TTC549 (cell line): ENCODE measurements at regions not wholly inside any gene's neighbourhood (a gene's known extent, or its start where the extent isn't known, plus 50 kb on each side); places are given as distances from the start of the nearest gene placed in this dataset.

Source experiments
- FAIRE-seq: peaks from 2 replicates; lab custom pipeline; 2012; peaks lifted over from hg19 to GRCh38; lab: Jason Lieb, UNC

- FAIRE-seq = no peak
Measured at GRCh38 chr7:46195934-46196333, 274.9 kb upstream of the IGFBP3 start.

- FAIRE-seq = no peak
Measured at GRCh38 chr7:46192271-46192670, 271.2 kb upstream of the IGFBP3 start.

- no peak for FAIRE-seq
Measured at GRCh38 chr7:46191776-46192175, 270.7 kb upstream of the IGFBP3 start.

GRCh38 chr7:46191296-46191695 lies 270.2 kb upstream of the IGFBP3 start:
- FAIRE-seq = no peak

- FAIRE-seq = no peak
Measured at GRCh38 chr7:46189255-46189790, 268.3 kb upstream of the IGFBP3 start.

GRCh38 chr7:46186131-46186530 lies 265.1 kb upstream of the IGFBP3 start:
- no peak for FAIRE-seq

- no peak for FAIRE-seq
Measured at GRCh38 chr7:46179061-46179610, 258.1 kb upstream of the IGFBP3 start.

- no peak for FAIRE-seq
Measured at GRCh38 chr7:46178661-46179060, 257.6 kb upstream of the IGFBP3 start.

GRCh38 chr7:46177821-46178220 lies 256.7 kb upstream of the IGFBP3 start:
- no peak for FAIRE-seq

- no peak for FAIRE-seq
Measured at GRCh38 chr7:46175221-46175620, 254.1 kb upstream of the IGFBP3 start.

GRCh38 chr7:46174196-46174580 lies 253.1 kb upstream of the IGFBP3 start:
- FAIRE-seq = no peak

- FAIRE-seq = no peak
Measured at GRCh38 chr7:46173476-46174195, 252.6 kb upstream of the IGFBP3 start.

- FAIRE-seq = no peak
Measured at GRCh38 chr7:46170792-46171191, 249.7 kb upstream of the IGFBP3 start.

- FAIRE-seq = no peak
Measured at GRCh38 chr7:46170021-46170420, 248.9 kb upstream of the IGFBP3 start.

- no peak for FAIRE-seq
Measured at GRCh38 chr7:46169384-46169755, 248.3 kb upstream of the IGFBP3 start.

- FAIRE-seq = no peak
Measured at GRCh38 chr7:46168671-46169383, 247.8 kb upstream of the IGFBP3 start.

GRCh38 chr7:46168231-46168630 lies 247.2 kb upstream of the IGFBP3 start:
- FAIRE-seq = no peak

- no peak for FAIRE-seq
Measured at GRCh38 chr7:46165276-46165675, 244.2 kb upstream of the IGFBP3 start.

- no peak for FAIRE-seq
Measured at GRCh38 chr7:46164629-46165028, 243.6 kb upstream of the IGFBP3 start.

- no peak for FAIRE-seq
Measured at GRCh38 chr7:46163246-46163645, 242.2 kb upstream of the IGFBP3 start.

- no peak for FAIRE-seq
Measured at GRCh38 chr7:46162609-46163008, 241.5 kb upstream of the IGFBP3 start.

GRCh38 chr7:46160861-46161260 lies 239.8 kb upstream of the IGFBP3 start:
- no peak for FAIRE-seq

GRCh38 chr7:46157931-46158330 lies 236.9 kb upstream of the IGFBP3 start:
- FAIRE-seq = no peak

GRCh38 chr7:46157404-46157803 lies 236.3 kb upstream of the IGFBP3 start:
- FAIRE-seq = no peak
